Stimulated activated CD4-positive, alpha-beta T cell treated with anti-CD3 and anti-CD28 coated beads, Interleukin-4, amount 100 ng/mL, for 4 hours (primary cell): ENCODE measurements at regions not wholly inside any gene's neighbourhood (a gene's known extent, or its start where the extent isn't known, plus 50 kb on each side); places are given as distances from the start of the nearest gene placed in this dataset.

Experiments
- DNase-seq, 2 experiments: peaks; one replicate each; pipeline ENCODE4 v3.0.0-alpha.2; 2020

- no peak for DNase-seq
These were observed 165.2 kb upstream of the TPM1 start for GRCh38 chr15:62877276-62877857.

GRCh38 chr15:62878070-62878469, 164.5 kb upstream of the TPM1 start:
- DNase-seq: no peak

- no peak for DNase-seq
These were observed 162.8 kb upstream of the TPM1 start for GRCh38 chr15:62879770-62880169.

GRCh38 chr15:62880278-62880677, 162.3 kb upstream of the TPM1 start:
- DNase-seq: no peak

GRCh38 chr15:62881056-62881455, 161.5 kb upstream of the TPM1 start:
- no peak for DNase-seq

- DNase-seq: no peak
These were observed 158.5 kb upstream of the TPM1 start for GRCh38 chr15:62883938-62884479.

- DNase-seq: no peak
These were observed 156.0 kb upstream of the TPM1 start for GRCh38 chr15:62886431-62887071.

- DNase-seq: no peak
These were observed 155.4 kb upstream of the TPM1 start for GRCh38 chr15:62887113-62887570.

GRCh38 chr15:62888623-62889022, 153.9 kb upstream of the TPM1 start:
- DNase-seq: no peak

- no peak for DNase-seq
These were observed 153.3 kb upstream of the TPM1 start for GRCh38 chr15:62889141-62889661.

- no peak for DNase-seq
These were observed 152.6 kb upstream of the TPM1 start for GRCh38 chr15:62889734-62890505.

GRCh38 chr15:62894322-62895085, 148.0 kb upstream of the TPM1 start:
- no peak for DNase-seq

GRCh38 chr15:62895139-62895866, 147.2 kb upstream of the TPM1 start:
- no peak for DNase-seq

GRCh38 chr15:62895905-62896316, 146.6 kb upstream of the TPM1 start:
- no peak for DNase-seq

- no peak for DNase-seq
These were observed 146.1 kb upstream of the TPM1 start for GRCh38 chr15:62896380-62896866.

- DNase-seq: no peak
These were observed 145.5 kb upstream of the TPM1 start for GRCh38 chr15:62896969-62897486.

- no peak for DNase-seq
These were observed 144.9 kb upstream of the TPM1 start for GRCh38 chr15:62897634-62898033.

GRCh38 chr15:62899090-62899493, 143.5 kb upstream of the TPM1 start:
- no peak for DNase-seq

- DNase-seq: no peak
These were observed 142.3 kb upstream of the TPM1 start for GRCh38 chr15:62900071-62900802.

GRCh38 chr15:62901087-62901486, 141.5 kb upstream of the TPM1 start:
- DNase-seq: no peak
